Left lung (tissue), 4 donors: ENCODE measurements at regions not wholly inside any gene's neighbourhood (a gene's known extent, or its start where the extent isn't known, plus 50 kb on each side); places are given as distances from the start of the nearest gene placed in this dataset.

Experiments
- ATAC-seq: fragments of 200-7000 bp; cut with Tn5 transposase; one replicate; pipeline ENCODE4 v1.9.1; 2020; ENCODE audit warnings: moderate library complexity
- DNase-seq, 4 donors: peaks; one replicate each; pipeline ENCODE4 v3.0.0-alpha.2; 2013 to 2020
- H3K27ac ChIP-seq, 2 donors: fragments of 200-600 bp; sonication (generic) in 1 of 2; one replicate each; pipeline versions ENCODE4 v1.5.0 to v1.8.0; 2020 to 2021
- H3K27me3 ChIP-seq, 2 donors: fragments of 200-600 bp; sonication (generic) in 1 of 2; one replicate each; pipeline versions ENCODE4 v1.5.0 to v1.8.0; 2020 to 2021
- H3K36me3 ChIP-seq, 2 donors: fragments of 200-600 bp; sonication (generic) in 1 of 2; one replicate each; pipeline versions ENCODE4 v1.5.0 to v1.8.0; 2020 to 2021
- H3K4me1 ChIP-seq, 2 donors: fragments of 200-600 bp; one replicate each; pipeline ENCODE4 v1.8.0; 2021
- H3K4me3 ChIP-seq, 2 donors: fragments of 200-600 bp; sonication (generic) in 1 of 2; one replicate each; pipeline versions ENCODE4 v1.5.0 to v1.8.0; 2020 to 2021; ENCODE audit warnings: mild to moderate bottlenecking in 1 of 2
- H3K9me3 ChIP-seq, 2 donors: fragments of 200-600 bp; sonication (generic) in 1 of 2; one replicate each; pipeline versions ENCODE4 v1.5.0 to v1.8.0; 2020 to 2021
- intact Hi-C, 2 donors: fragments of 100-400 bp; cut with DNase I; formaldehyde crosslinking; loops; one replicate each; pipeline versions ENCODE4 v1.11.2 to v1.14.2; 2022
- TF ChIP-seq, protein P1 (sequence below), 2 donors: fragments of 200-600 bp; sonication (generic) in 1 of 2; IDR thresholded peaks; one replicate each; pipeline versions ENCODE4 v1.5.0 to v1.8.0; 2021; ENCODE audit warnings: antibody characterized with exemption in 2 of 2
- donor health status: DM: no; HTN: yes; CAD: no.
- donor health status: DM: no; HTN: no; CAD: no.

DNA sequence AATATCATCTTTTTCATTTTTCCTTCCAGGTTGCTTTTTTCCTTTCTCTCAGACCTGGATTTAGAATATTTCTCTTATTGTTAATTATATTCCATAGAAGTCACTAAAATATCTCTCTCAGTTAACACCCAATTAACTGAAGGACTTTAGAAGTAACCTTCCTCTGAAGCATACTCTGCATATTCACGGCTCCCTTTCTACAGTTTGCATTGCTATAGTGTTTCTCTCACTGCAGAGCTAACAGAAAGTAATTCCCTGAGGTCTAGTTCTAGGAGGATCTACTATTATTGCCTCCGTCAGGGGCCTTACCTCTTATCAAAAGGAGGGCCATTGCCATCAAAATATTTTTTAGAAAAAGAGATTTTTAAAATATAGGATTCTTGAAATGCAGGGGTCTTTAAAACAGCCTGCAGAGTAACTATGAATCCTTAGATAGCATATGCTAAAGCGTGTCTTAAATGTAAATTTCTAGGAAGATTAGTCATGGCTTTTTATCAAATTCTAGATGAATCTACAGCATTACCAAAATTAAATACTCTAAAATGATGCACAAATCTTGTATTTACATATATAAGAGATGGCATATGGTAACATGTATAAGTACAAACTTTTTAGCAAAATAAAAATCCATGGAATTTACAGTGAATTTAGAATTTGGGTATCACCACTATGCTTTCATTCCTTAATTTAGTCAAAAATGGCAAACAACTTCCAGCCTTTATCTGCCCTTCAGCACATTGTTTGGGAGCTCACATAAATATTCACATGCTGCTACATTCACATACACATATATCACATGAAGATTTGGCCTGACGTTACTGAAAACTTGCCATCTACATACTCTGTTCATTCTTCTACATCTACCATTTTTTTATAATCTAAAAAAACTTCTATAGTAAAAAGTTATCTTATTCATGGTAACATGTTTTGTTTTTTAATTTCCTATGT lies 696.8 kb downstream of the OTOL1 start:
- Histone ChIP-seq H3K27ac (no peak overlapping the region), H3K36me3 (no peaks in the 10 kb centered on the region), H3K9me3 (peaks cover 0 to 5% of the 10 kb centered on the region in 2 donors), H3K4me1 (no peaks in the 10 kb centered on the region), H3K27me3 (no peaks in the 10 kb centered on the region), H3K4me3 (no peak overlapping the region)
- TF ChIP-seq, protein P1, sequence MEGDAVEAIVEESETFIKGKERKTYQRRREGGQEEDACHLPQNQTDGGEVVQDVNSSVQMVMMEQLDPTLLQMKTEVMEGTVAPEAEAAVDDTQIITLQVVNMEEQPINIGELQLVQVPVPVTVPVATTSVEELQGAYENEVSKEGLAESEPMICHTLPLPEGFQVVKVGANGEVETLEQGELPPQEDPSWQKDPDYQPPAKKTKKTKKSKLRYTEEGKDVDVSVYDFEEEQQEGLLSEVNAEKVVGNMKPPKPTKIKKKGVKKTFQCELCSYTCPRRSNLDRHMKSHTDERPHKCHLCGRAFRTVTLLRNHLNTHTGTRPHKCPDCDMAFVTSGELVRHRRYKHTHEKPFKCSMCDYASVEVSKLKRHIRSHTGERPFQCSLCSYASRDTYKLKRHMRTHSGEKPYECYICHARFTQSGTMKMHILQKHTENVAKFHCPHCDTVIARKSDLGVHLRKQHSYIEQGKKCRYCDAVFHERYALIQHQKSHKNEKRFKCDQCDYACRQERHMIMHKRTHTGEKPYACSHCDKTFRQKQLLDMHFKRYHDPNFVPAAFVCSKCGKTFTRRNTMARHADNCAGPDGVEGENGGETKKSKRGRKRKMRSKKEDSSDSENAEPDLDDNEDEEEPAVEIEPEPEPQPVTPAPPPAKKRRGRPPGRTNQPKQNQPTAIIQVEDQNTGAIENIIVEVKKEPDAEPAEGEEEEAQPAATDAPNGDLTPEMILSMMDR (IDR thresholded peaks at IDR 0.05) = no peak
- intact Hi-C loops = no loop called here
- DNase-seq (no peak), ATAC-seq (no peak)

DNA sequence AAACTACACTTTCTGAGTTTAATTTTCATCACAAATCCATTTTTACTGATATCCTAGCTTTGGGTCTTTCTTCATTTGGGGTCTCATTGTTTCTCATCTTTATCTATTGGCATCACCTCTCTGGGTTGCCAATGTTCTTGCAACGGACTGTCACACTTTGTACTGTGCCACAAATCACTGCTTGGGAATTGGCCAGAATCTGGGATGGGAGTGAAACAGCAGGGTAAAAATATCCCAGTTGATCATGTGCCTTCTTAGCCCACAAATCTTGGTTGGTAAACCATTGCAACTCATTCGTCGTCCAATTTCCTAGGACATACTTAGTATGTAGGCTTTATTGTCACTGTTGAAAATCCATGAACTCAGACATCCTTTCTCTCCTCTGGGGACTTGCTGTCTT lies 698.5 kb downstream of the OTOL1 start:
- Histone ChIP-seq H3K4me3 (no peak overlapping the region), H3K36me3 (no peaks in the 10 kb centered on the region), H3K27me3 (no peaks in the 10 kb centered on the region), H3K4me1 (no peaks in the 10 kb centered on the region), H3K27ac (no peak overlapping the region), H3K9me3 (peaks cover 0 to 5% of the 10 kb centered on the region in 2 donors)
- intact Hi-C loops = no loop called here
- TF ChIP-seq, protein P1 (IDR thresholded peaks at IDR 0.05) = no peak
- DNase-seq (no peak), ATAC-seq (no peak)

DNA sequence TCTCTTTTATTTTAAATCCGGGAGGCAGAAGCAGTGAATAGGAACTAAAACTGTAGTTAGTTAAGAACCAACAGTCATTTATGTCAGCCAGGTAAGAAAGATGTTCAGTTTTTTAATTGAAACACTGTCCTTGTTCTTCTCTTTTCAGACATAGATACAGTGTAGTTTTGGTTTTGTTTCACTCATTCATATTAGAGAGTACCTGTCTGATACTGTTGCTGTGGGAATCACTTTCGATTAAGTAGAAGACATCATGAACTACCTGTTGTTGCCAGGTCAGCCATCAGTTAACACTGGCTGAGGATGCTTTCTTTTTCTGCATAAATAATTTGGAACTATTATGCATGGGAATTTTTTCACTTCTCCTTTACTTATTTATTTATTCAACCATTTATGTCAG lies 700.4 kb downstream of the OTOL1 start:
- TF ChIP-seq, protein P1 (IDR thresholded peaks at IDR 0.05) = no peak
- Histone ChIP-seq H3K4me1 (no peaks in the 10 kb centered on the region), H3K36me3 (no peaks in the 10 kb centered on the region), H3K4me3 (no peak overlapping the region), H3K27me3 (no peaks in the 10 kb centered on the region), H3K27ac (no peak overlapping the region), H3K9me3 (no peaks in the 10 kb centered on the region)
- intact Hi-C loops = no loop called here
- DNase-seq (no peak), ATAC-seq (no peak)

DNA sequence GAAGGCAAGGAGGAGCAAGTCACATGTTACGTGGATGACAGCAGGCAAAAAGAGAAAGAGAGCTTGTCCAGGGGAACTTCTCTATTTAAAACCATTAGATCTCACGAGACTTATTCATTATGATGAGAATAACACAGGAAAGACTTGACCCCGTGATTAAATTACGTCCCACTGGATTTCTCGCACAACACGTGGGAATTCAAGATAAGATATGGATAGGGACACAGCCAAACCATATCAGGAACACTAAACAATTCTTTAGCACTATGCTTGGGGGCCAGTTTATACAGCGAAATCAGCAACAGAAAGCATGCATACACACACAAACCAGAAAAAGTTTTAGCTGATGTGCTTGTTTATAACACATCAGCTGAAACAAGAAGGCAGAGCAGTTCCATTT lies 704.2 kb downstream of the OTOL1 start:
- Histone ChIP-seq H3K4me3 (no peak overlapping the region), H3K27ac (no peak overlapping the region), H3K4me1 (no peaks in the 10 kb centered on the region), H3K27me3 (no peaks in the 10 kb centered on the region), H3K36me3 (no peaks in the 10 kb centered on the region), H3K9me3 (no peaks in the 10 kb centered on the region)
- ATAC-seq = no peak
- intact Hi-C loops = no loop called here
- DNase-seq = no peak
- TF ChIP-seq, protein P1 (IDR thresholded peaks at IDR 0.05) = no peak

DNA sequence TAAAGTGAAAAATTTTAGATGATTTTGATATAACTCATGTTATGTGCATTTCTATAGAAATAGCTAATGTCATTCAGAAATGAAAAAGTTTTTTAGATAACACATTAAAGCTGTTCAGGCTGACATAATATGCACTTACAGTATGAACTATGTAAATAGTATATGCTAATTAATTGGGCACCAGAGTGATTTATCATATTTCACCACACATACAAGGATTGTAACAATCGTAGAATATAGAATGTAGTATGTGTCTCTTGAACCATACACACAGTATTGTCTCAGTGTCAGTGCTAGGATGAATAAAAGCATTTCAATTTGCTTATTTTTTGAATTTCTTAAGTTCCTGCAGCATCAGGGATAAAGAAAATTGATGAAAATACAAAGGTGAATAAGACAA lies 710.0 kb downstream of the OTOL1 start:
- H3K4me3 ChIP-seq = no peak overlapping the region
- H3K27me3 ChIP-seq = no peaks in the 10 kb centered on the region
- no peaks in the 10 kb centered on the region for H3K9me3 ChIP-seq
- no peak overlapping the region for H3K27ac ChIP-seq
- ATAC-seq (no peak), DNase-seq (no peak)
- H3K36me3 ChIP-seq = no peaks in the 10 kb centered on the region
- H3K4me1 ChIP-seq = no peaks in the 10 kb centered on the region
- intact Hi-C loops = no loop called here
- TF ChIP-seq, protein P1 (IDR thresholded peaks at IDR 0.05) = no peak
